ENCODE measurements at regions not wholly inside any gene's neighbourhood (a gene's known extent, or its start where the extent isn't known, plus 50 kb on each side); places are given as distances from the start of the nearest gene placed in this dataset.

GRCh38 chr2:144965172-144965571 is 445.3 kb upstream of the ZEB2 start:
- DNase-seq (ENCODE audit: extremely low spot score): no peak
- TF ChIP-seq CTCF (IDR thresholded peaks at IDR 0.05; ENCODE audit: control extremely low read depth, extremely low read depth, low read depth, missing control alignments): no peak
- CTCF ChIA-PET: no interaction called here
- POLR2A ChIA-PET: no interaction called here

GRCh38 chr2:144963031-144963430 is 443.1 kb upstream of the ZEB2 start:
- POLR2A ChIA-PET: no interaction called here
- CTCF ChIA-PET: no interaction called here

GRCh38 chr2:144959416-144959815 is 439.5 kb upstream of the ZEB2 start:
- ChIA-PET POLR2A (no interaction called here), CTCF (no interaction called here)
- no peak for DNase-seq (ENCODE audit: extremely low spot score)
- TF ChIP-seq CTCF (IDR thresholded peaks at IDR 0.05; ENCODE audit: control extremely low read depth, extremely low read depth, low read depth, missing control alignments): no peak

More at GRCh38 chr2:144963031-144963430, 443.1 kb upstream of the ZEB2 start:
- no peak for TF ChIP-seq CTCF (IDR thresholded peaks at IDR 0.05; ENCODE audit: control extremely low read depth, extremely low read depth, low read depth, missing control alignments)
- no peak for DNase-seq (ENCODE audit: extremely low spot score)

- no peak for DNase-seq (ENCODE audit: extremely low spot score)
- CTCF ChIA-PET: no interaction called here
- TF ChIP-seq CTCF (IDR thresholded peaks at IDR 0.05; ENCODE audit: control extremely low read depth, extremely low read depth, low read depth, missing control alignments): no peak
- POLR2A ChIA-PET: no interaction called here
Observed at GRCh38 chr2:144950899-144951560, 431.1 kb upstream of the ZEB2 start.

- ChIA-PET CTCF (no interaction called here), POLR2A (no interaction called here)
- TF ChIP-seq CTCF (IDR thresholded peaks at IDR 0.05; ENCODE audit: control extremely low read depth, extremely low read depth, low read depth, missing control alignments): no peak
- no peak for DNase-seq (ENCODE audit: extremely low spot score)
Observed at GRCh38 chr2:144948205-144948855, 428.4 kb upstream of the ZEB2 start.

GRCh38 chr2:144947709-144948037 is 427.8 kb upstream of the ZEB2 start:
- TF ChIP-seq CTCF (IDR thresholded peaks at IDR 0.05; ENCODE audit: control extremely low read depth, extremely low read depth, low read depth, missing control alignments): no peak
- CTCF ChIA-PET: no interaction called here
- no peak for DNase-seq (ENCODE audit: extremely low spot score)
- POLR2A ChIA-PET: no interaction called here
